GM18858 (cell line): ENCODE measurements at regions not wholly inside any gene's neighbourhood (a gene's known extent, or its start where the extent isn't known, plus 50 kb on each side); places are given as distances from the start of the nearest gene placed in this dataset.
A peak's percentile ranks its signal among the peaks of the same experiment; 100 is the strongest.
"Not testable (repeated sequence)": the region's sequence is repeated elsewhere in the genome, so short reads cannot be mapped to it uniquely, and the experiment has no call there.

ENCODE experiments used
- ATAC-seq: cut with Tn5 transposase; IDR thresholded peaks from one replicate; pipeline ENCODE4 v1.9.1; 2021; ENCODE audit not compliant: unreplicated experiment

DNA sequence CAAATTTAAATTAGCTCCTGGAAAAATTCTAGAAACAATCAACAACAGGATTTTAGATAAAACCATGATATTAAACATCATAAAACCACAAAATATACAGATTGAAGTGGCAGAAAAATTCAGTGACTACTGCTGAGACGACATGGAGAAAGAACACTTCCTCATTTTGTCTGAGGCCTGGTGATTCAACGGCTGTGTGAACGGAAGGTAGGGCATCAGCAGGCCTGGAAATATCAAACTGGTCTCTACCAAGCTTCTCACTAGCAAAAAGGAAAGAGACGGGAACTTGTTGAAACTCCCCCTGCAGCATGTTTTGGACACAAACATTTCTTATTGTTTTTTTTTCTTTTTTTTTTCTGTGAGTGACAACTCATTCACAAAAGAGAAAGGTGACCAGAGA lies 58.0 kb upstream of the AHI1 start:
- ATAC-seq, result no peak

DNA sequence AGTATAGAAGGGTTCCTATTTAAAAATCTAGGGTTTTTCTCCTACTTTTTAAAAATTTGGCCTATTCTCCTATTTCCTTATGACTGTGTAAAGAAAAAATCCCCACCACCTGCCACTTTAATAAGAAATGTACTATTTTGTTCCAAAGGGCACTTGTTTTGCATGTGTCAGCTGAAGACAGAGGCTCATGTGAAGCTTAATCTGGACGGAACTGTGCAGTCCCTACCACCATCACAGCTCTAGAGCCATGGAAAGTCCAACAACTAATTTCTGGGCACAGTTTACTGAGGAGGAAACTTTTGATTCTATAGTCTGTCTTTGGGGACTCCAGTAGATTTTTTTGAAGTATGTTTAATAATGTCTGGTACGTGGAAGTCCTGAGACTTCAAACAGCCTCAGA lies 60.0 kb upstream of the AHI1 start:
- no peak for ATAC-seq

GRCh38 chr6:135565605-135566004 lies 68.1 kb upstream of the AHI1 start:
- ATAC-seq, result not testable (repeated sequence)

DNA sequence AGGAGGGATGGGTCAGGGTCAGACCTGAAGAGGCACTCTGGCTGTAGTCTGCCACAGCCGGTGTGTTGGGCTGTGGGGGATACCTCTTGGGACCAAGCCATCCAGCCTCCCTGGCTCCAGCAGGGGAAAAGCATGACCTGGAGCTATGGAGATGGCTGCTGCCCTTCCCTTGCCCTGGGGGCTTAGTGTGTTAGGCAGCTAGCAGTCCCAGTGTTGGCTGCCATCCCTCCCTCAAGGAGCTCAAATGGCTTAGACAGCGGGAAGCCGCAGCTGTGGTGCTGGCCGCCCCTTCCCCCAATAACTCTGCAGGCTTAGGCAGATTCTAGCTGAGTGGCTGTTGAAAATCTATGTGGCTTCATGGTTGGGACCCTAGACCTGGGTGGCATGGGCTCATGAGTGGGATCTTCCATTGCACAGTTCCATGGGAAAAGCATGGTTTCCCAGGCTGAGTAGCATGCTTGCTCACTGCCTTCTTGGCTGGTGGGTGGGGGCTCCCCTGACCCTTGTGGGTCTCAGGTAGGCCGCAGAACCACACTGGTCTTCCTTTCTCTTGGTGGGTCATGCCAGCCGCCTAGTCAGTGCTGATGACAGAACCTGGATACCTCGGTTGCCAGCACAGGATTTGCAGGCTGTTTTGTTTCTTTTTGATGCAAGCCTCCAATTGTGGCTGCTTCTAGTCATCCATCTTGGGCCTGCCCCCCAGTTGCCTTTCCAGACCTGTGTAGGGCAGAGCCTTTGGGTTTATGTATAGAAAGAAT lies 69.0 kb upstream of the AHI1 start:
- no peak for ATAC-seq

GRCh38 chr6:135567375-135568083 lies 70.0 kb upstream of the AHI1 start:
- ATAC-seq, result no peak

- ATAC-seq, result no peak
These were observed 70.8 kb upstream of the AHI1 start for GRCh38 chr6:135568379-135568778.

- ATAC-seq, result no peak
These were observed 74.5 kb upstream of the AHI1 start for GRCh38 chr6:135572051-135572450.

DNA sequence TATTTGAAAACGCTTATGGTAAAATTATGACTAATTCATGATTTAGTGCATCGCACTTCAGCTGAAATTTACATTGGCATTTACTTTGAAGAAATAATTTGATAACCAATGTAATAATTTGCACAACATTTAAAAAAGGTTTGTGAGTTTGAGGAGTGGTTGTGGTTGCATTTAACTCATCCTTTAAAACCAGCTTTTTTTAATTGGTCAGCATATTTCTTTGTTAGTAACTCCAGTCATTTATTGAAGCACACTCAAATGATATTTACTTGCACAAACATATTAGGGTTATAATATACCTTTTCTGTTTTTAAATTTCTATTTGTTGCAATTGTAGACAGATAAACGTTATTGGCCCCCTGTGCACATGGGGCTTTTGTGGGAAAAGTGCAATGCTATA lies 78.1 kb upstream of the AHI1 start:
- no peak for ATAC-seq

GRCh38 chr6:135576055-135576454 lies 78.5 kb upstream of the AHI1 start:
- no peak for ATAC-seq

GRCh38 chr6:135577059-135577538 lies 79.6 kb upstream of the AHI1 start:
- ATAC-seq, result peak; percentile 96

GRCh38 chr6:135578976-135579375 lies 81.4 kb upstream of the AHI1 start:
- ATAC-seq, result no peak

GRCh38 chr6:135581211-135581610 lies 83.7 kb upstream of the AHI1 start:
- ATAC-seq, result no peak

DNA sequence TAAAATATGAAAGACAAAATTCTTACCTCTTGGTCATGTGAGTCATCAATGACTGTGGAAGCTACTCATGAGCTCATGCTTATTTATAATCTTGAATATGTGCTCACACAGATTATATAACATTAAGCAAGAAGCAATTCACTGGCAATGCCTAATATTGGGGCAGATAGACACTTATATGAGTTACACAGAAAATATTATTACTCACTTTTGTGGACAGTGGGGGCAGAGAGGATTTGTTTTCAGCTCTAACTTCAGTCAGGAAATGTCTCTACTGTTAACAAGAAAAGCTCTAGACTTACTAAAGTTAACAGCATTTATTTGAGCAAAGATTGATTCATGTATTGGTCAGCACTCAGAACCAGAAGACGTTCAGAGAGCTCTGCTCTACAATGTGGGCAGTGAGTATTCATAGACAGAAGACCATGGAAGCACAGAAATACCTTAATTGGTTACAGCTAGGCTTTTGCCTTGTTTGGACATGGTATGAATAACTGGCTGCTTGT lies 85.8 kb upstream of the AHI1 start:
- no peak for ATAC-seq

DNA sequence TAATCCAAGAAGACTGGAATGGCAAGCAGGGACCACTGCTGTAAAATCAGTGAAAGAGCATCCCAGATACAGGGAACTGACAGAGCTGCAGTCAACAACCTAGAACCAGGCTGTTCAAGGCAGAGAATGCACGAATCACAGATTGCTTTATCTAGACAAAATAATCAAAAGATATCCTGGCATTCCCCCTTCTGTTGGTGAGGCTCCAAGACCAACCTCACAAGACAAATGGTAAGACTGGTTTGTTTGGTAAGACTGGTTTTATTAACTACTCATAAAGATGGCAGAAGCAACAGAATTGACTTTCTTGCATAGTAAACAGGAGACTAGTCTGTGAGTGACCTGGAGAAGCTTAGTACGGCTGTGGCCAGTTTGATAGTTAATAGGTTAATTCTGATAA lies 88.8 kb upstream of the AHI1 start:
- ATAC-seq, result no peak

DNA sequence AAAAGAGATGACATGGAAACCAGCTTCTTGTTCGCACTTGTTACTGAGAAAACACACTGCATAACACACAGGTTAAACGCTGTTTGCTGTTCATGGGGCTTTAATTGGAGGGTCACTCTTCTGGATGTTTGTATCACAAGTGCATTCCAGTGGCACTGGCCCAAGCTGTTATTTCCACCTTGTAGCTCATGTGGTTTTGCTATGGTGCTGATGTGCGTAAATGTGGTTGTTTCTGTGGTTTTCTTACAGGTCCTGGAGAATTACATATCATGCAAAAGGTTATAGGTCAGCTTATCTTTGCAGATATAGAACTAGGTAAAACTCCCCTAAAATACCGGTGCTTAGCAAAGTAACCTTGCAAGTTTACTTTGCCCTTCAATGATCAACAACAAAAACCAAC lies 89.3 kb upstream of the AHI1 start:
- ATAC-seq, result no peak

DNA sequence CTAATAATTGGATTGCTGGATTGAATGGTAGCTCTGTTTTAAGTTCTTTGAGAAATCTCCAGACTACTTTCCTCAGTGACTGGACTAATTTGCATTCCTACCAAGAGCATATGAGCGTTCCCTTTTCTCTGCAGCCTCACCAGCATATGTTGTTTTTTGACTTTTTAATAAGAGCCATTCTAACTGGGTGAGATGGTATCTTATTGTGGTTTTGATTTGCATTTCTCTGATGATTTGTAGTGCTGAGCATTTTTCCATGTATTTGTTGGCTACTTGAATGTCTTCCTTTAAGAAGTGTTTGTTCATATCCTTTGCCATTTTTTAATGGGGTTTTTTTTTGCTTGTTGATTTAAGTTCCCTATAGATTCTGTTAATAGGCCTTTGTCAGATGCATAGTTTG lies 94.7 kb upstream of the AHI1 start:
- no peak for ATAC-seq

GRCh38 chr6:135594000-135594399 lies 96.5 kb upstream of the AHI1 start:
- ATAC-seq, result no peak

DNA sequence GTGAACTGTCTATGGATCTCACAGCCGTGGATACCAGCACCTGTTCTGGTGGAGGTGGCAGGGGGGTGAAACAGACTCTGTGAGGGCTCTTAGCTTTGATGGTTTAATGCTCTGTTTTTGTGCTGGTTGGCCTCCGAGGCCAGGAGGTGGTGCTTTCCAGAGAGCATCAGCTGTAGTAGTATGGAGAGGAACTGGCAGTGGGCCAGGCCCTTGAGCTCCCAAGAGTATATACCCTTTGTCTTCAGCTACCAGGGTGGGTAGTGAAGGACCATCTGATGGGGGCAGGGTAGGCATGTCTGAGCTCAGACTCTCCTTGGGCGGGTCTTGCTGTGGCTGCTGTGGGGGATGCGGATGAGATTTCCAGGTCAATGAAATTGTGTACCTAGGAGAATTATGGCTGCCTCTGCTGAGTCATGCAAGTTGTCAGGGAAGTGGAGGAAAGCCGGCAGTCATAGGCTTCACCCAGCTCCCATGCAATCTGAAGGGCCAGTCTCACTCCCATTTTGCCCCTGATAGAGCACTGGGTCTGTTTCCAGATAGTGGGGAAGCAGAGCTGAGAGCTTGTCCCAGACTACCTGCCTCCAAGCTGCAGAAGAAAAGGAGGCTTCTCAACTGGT lies 102.7 kb upstream of the AHI1 start:
- no peak for ATAC-seq

DNA sequence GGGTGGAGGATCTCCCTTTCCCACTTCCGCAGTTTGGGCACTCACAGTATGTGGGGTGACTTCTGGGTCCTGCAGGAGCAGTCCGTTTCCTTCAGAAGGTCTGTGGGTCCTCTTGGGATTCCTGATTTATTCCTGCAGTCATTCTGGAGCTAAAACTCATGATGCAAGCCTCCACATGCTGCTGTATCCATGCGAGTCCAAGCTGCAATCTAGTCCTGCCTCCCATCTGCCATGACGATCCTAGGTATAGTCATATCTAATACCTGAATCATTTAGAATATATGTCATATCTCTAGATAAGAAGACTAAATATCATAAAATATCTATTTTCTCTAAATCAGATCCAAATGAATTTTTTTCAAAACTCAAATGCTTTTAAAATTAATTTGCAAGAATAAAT lies 103.4 kb upstream of the AHI1 start:
- ATAC-seq, result no peak

DNA sequence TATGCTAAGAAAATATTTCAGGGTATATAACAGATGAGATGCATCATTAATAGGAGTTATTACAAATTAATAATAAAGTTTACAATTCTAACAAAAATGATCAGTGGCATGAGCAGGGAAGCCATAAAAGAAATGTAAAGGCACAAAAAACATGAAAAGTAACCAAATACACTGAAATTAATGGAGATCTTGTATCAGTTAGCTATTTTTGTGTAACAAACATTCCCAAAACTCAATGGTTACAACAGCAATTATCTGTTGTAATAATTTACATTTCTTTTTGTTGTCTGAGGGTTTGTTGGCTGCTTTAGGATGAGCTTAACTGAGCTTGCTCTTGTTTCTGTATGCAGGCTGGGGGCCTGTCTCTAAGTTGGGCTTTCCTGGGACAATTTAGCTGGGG lies 104.3 kb upstream of the AHI1 start:
- ATAC-seq, result no peak

DNA sequence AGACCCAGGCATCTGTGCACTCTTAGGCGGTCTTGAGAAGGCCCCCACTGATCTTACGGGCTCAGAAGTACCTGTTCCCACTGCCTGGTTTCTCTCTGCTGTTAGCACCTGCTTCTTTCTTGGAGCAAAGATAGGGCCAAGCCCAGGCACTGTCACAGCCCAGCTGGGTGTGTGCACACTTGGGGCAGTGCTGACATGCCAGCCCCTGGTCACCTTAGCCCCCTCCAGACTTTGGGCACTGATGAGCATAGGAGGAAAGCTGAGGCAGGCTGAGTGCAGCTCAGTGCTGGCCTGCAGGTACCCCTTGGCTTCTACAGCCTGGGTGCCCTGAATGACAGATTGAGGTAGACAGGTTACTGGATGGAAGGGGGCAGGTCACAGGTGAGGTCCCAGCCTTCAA lies 105.7 kb upstream of the AHI1 start:
- ATAC-seq, result no peak
